HG03064 (cell line): ENCODE measurements at regions not wholly inside any gene's neighbourhood (a gene's known extent, or its start where the extent isn't known, plus 50 kb on each side); places are given as distances from the start of the nearest gene placed in this dataset.
"Not testable (repeated sequence)": the region's sequence is repeated elsewhere in the genome, so short reads cannot be mapped to it uniquely, and the experiment has no call there.

Experiments
- ATAC-seq: cut with Tn5 transposase; IDR thresholded peaks from one replicate; pipeline ENCODE4 v1.9.1; 2021; ENCODE audit warnings: low read depth; ENCODE audit not compliant: unreplicated experiment

DNA sequence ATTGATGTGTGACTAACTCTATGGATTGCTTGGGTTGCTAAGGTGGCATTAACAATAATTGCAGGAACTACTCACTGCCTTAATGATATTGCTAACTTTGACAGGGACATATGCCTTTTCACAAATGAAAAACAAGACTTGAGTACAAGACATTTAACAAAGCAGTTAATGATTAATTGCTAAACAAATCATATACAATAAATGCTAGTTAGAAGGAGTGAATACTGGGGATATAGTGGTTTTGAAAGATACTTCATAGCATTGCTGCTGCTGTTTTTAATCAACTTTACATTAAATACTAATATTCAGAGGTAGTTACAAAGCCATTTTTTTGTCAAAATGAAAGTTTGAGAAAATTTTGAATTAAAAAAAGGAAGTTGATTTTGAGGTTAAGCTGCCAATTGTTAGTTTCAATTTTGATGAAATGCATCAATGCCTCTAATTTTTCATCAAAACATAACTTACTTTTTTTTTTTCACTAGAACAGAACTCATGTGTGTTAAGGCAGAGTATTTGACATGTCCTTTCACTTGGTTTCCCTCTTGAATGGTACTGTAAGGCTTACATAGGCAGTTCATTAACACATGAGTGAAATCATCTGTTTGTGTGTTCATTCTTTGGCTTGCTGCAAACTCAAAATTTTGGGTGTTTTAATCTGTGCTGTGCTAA lies 106.2 kb upstream of the SEMA3D start:
- ATAC-seq: peak; percentile 64

DNA sequence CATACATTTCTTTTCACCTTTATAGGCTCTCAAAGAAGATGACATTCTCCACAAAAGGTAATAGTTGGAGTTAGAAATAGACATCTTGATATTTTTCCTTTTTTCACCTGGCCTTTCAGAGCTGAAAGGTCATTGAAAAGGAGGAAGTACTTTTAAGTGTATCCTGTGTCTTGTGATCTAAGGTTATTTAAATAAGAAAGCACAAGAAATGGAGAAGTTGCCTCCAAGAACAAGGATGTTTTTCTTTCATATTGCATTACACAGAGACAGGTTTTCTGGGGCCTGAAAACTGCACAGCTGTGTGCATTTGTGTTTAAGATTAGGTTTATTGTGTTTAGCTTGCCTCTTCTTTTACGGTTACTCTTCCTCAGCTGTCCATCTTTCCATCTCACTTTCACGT lies 103.4 kb upstream of the SEMA3D start:
- no peak for ATAC-seq

DNA sequence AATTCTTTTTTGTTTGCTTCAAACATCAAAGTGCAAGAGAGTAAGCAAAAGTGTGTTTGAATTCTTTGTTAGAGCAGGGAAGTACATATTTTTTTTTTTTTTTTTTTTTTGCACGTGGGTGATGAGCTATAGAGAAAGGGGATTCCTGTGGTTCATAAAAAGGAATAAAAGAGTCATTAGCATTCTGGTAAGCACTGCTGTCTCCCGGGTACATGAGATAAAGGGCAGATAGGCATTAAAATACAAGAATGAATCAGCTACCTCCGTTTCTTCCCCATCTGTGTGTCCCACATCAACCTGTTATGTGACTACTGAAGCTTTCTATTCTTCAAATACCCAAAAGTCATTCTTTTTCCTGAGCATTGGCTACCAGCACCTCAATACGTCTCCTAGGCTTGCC lies 102.4 kb upstream of the SEMA3D start:
- ATAC-seq: no peak

DNA sequence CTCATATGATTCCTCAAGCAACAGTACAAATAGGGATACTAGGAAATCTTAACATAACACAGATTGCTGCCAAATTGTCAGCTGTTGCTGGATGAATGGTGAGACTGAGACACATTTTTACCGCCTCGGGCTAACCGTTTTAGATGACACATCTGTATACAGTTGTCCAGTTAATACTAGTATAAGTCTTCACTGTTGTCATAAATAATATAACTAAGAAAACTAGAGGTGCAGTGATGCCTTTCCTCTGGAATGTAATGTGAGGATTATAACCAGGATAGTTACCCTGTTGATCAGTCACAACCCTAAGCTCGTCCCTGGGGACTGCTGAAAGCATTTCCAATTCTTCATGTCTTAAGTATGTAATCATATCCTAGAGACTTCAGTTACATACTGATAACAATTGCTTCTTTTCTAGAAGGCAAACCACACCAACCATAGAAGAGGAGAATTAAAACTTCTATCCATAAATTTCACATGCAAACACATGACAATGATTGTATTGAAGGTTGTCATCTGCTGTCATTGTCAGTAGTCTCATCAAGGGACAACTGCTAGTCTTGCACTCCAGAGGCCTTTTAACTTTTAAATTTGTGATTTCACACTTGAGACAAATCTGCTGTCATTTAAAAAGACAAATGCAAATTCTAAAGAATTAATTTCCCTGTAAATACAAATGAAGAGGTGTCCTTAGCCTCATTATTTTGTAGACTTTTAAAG lies 100.4 kb upstream of the SEMA3D start:
- no peak for ATAC-seq

DNA sequence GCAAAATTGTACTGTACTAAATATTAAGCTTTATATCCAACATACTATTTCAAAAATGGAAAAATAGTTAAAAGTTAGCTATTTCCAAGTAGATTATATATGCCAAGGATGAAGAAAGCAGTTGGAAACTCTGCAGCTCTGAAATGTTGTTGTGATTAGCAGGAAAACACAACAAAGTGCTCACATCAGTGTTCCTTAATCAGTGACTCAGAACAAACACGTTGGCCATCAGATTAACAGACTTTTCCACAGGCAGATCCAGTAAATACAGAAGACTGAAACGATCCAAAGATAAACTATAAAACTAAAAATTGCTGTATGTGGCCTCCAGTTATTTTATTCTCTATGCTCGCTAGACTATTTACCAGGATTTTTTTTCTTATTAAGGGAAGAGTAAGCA lies 99.6 kb upstream of the SEMA3D start:
- no peak for ATAC-seq

DNA sequence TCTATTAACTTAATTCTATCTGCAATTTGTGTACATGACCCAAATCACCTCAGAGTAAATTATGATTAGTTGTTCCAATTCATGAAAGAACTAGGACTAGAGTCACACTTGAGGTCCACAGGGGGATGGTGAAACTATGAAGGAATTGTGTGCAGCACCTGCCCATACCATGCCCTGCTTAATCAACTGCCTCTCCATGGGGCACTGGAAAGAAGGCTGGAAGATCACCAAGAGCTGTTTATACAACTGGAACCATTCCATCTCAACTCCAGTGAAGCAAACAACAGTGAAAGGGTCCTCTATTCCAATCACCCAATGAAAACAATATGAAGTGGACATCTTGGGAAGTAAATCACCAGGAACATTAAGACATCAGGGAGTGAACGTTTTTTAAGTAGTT lies 98.7 kb upstream of the SEMA3D start:
- no peak for ATAC-seq

DNA sequence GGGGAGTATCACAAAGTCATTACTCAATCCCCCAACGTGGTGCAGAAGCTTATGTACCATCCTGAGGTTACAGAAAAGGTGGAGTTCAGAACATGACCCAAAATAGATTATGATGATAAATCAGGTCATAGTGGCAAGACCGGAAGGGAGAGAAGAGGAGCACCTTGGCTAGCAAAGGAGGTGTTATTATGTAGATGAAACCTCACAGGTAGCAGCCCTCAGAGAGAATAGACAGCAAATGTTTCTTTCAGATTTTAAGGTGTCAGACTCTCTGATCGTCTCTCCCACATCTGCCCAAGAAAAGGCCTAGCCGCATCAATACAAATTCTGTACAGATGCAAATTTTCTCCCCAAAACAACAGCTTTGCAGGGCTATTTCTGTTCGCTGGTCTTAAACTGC lies 88.3 kb upstream of the SEMA3D start:
- no peak for ATAC-seq

DNA sequence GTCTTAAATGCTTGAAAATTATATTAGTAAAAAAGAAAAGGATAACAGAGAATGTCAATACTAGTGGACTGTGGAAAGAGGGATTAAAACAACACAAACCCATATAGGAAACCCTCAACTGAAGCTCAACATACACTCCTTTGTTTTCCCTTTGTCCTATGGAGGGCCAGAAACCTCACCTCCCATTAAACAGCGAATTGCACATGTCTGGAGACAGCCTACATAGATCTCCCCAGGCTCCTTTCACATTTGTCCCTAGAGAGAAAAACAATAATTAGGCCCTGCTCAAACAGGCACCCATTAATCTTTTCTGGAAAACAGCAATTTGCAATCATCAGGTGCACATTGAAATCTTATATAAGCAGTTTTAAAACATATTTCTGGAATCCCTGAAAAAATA lies 87.6 kb upstream of the SEMA3D start:
- no peak for ATAC-seq

DNA sequence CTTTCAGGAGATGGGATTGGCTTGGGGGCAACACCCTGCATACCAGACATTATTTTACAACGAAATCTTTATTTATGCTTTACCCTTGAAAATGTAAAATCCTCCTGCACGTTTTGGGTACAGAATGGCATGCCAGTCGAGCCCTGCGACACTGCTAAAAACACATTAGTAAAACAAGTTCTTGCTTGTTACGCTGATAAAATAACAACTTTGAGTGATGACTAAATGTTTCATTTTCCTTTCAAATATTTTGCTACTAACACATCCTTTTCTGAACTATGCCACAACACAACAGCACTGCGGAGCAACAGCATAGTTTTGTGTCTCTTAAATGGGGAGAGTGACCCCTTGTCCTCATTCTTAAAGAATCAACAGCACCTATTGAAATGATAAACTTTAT lies 76.0 kb upstream of the SEMA3D start:
- ATAC-seq: no peak

DNA sequence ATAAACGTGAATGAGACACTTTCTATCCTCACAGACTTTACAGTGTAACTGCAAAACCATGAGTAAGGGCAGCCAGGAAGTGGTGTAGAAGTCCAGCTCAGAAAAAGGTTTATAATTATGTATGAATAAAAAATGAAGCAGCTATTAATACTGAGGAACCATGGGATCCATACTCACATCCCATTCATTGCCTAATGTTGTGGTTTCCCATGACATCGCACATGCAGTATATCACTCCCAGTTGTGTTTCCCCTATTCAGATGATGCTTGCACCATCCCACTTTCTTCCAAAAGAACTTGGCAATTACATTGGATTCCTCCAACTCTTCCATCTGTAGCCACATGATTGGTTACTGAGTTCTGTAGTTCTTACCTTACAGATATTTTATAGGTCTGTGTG lies 74.5 kb upstream of the SEMA3D start:
- no peak for ATAC-seq

DNA sequence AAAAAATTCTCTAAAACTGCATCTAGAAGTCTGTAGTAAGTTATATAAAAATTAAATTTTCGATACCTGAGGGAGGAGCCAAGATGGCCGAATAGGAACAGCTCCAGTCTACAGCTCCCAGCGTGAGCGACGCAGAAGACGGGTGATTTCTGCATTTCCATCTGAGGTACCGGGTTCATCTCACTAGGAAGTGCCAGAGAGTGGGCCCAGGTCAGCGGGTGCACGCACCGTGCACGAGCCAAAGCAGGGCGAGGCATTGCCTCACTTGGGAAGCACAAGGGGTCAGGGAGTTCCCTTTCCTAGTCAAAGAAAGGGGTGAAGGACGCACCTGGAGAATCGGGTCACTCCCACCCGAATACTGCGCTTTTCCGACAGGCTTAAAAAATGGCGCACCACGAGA lies 62.9 kb upstream of the SEMA3D start:
- not testable (repeated sequence) for ATAC-seq

DNA sequence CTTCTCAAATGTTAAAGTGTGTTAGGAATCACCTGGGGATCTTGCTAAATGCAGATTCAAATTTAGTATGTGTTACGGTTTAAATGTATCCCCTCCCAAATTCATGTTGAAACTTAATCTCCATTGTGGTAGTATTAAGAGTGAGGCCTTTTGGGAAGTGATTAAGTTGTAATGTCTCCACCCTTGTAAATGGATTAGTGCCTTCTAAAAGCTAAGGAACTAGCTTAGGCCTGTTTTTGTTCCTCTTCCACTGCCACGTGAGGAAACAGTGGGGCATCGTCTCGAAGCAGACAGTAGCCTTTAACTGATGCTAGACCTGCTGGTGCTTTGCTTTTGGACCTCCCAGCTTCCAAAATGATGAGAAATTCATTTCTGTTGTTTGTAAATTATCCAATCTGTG lies 52.3 kb upstream of the SEMA3D start:
- ATAC-seq: no peak

DNA sequence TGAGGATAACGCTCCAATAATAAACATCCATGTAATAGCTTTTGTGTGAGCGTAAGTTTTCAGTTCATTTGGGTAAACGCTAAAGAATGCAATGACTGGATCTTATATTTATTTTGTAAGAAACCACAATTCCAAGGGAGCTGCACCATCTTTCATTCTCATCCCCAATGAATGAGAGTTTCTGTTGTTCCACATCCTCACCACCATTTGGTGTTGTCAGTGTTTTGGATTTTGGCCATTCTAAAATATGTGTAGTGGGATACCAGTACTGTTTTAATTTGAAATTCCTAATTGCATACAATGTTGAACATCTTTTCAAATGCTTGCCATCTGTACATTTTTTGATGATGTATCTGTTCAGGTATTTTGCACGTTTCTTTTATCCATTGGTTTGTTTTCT lies 50.9 kb upstream of the SEMA3D start:
- ATAC-seq: no peak
